ENCODE measurements at regions not wholly inside any gene's neighbourhood (a gene's known extent, or its start where the extent isn't known, plus 50 kb on each side); places are given as distances from the start of the nearest gene placed in this dataset.
"Not testable (repeated sequence)": the region's sequence is repeated elsewhere in the genome, so short reads cannot be mapped to it uniquely, and the experiment has no call there.

DNA sequence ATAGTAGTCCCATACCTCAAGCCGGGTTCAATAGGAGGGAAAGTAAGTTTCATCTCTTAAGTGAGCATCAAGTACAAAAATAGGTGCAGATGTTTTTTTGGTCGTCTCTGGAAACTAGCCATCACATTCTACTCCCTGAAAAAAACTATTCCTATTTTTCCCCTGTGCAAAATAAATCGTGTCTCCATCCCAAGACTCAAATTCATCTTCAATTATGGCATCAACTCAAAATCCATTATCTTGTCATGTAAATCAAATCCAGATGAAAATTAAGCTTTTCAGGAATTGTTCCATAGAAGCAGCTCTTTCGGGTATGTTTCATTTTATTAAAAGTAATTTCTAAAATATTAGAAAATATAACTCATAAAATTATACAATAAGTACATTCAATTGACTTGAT is 1368.4 kb downstream of the GRIK2 start:
- no peak for DNase-seq (ENCODE audit: low spot score)

DNA sequence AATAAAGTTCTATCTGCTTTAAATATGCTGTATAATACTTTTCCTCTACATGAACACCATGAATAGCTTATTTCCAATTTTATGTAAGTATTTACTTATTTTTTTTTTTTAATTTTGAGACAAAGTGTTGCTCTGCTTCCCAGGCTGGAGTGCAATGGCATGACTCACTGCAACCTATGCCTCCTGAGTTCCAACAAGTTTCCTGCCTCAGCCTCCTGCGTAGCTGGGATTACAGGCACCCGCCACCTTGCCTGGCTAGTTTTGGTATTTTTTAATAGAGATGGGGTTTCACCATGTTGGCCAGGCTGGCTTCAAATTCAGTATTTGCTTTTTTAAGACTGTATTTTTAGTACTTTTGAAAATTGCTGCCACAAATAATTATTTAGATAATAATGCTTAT is 1365.9 kb downstream of the GRIK2 start:
- DNase-seq (ENCODE audit: low spot score), result no peak

DNA sequence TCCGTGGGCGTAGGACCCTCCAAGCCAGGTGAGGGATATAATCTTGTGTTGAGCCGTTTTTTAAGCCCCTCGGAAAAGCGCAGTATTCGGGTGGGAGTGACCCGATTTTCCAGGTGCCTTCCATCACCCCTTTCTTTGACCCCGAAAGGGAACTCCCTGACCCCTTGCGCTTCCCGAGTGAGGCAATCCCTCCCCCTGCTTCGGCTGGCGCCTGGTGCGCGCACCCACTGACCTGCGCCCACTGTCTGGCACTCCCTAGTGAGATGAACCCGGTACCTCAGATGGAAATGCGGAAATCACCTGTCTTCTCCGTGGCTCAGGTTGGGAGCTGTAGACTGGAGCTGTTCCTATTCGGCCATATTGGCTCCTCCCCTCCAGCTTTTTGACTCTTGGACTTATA is 1365.0 kb downstream of the GRIK2 start:
- DNase-seq (ENCODE audit: low spot score), result not testable (repeated sequence)

DNA sequence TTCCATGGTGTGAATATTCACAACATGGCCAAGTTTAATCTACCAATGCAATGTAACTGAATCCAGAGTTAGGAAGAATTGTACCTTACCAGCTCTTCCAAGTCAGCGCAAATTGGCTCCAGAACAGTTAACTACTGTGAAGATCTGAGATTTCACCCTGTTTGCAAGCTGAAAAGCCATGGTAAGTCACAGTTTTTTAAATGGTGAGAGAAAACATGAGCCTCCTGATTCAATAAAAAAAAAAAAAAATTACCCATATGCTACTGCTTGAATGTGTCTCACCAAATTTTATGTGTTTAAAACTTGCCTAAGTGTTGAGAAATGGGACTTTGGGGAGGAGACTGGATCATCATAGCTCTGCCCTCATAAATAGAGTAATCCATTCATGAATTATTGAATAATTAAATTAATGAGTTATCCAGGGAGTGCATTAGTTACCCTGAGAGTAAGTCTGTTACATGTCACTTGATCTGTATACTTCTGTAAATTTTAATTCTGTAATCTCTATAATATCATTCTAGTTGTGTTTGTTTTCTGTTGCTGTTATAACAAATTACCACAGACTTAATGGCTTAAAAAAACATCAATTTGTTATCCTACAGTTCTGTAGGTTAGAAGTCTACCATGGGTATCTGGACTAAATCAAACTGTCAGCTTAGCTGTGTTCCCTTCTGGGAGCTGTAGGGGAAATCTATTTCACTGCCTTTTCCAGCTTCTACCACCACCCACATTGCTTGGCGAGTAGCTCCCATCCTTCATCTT is 1355.9 kb downstream of the GRIK2 start:
- DNase-seq (ENCODE audit: low spot score), result no peak

DNA sequence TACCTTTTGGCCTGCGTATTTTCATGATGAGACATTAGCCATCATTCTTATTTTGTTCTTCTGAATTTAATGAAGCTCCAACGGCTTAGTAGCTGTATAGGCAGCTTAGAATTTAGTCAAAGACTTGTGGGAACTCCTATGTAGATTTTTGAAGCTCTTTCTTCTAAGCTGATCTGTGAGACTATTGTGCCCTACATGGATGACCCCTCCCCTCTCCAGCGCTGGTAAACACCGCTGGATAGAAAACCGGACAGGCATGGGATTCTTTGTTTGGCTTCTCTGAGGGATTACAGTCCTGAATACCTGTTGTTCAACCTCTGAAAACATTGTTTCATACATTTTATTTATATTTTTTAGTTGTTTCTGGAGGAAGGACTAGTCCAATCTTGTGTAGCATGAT is 1353.4 kb downstream of the GRIK2 start:
- DNase-seq (ENCODE audit: low spot score), result no peak

- DNase-seq (ENCODE audit: low spot score), result no peak
Measured at GRCh38 chr6:102742754-102743356, 1349.3 kb downstream of the GRIK2 start.

DNA sequence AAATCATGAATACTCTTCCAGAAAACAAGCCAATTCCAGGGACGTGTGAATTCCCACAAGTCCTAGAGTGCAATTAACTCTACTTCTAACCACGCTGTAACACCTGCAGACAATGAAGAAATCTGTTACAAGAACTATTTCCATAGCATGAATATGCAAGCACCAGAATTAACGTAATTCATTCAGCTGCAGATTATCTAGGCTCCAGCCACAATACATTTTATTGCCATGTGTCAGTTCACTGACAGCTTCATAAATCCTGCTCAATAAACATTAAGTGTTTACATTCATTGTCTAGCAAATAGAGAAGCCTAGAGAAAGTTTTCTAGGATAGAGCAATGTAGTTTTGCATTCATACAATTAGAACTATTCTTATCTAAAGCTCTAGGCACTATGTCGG is 1348.5 kb downstream of the GRIK2 start:
- no peak for DNase-seq (ENCODE audit: low spot score)

DNA sequence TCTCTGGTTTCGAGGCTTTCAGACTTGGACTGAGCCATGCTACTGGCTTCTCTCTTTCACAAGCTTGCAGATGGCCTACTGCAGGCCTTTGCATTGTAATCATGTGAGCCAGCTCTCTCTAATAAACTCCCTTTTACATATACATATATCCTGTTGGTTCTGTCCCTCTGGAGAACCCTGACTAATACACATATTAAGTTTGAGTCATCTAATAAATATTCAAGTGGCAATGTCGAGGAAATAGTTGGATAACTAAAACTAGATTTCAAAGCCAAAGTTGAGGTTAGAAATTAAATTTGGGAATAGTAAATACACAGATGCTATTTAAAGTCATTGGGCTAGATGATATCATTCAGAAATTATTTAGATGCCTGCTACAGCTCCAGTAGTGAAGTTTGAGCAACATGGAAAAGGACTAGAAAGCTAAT is 1343.4 kb downstream of the GRIK2 start:
- DNase-seq (ENCODE audit: low spot score), result no peak

DNA sequence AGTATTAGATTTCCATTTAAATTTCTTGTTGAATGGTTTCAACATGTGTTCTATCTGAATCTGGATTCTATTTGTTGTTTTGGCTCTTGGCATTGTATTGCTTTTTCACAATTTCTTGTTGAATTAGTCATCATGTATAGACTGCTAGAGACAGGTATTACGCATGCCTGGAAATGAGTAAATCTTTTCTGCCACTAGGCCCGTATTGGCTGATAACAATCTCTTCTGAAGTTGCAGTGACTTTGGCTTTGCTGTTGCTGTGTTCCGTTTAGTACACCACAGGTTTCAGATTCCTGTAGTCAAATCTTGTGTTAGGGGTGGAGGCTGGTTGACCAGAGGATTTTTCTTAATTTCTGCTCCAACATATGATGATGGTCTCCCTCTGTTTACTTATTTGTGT is 1339.4 kb downstream of the GRIK2 start:
- no peak for DNase-seq (ENCODE audit: low spot score)

DNA sequence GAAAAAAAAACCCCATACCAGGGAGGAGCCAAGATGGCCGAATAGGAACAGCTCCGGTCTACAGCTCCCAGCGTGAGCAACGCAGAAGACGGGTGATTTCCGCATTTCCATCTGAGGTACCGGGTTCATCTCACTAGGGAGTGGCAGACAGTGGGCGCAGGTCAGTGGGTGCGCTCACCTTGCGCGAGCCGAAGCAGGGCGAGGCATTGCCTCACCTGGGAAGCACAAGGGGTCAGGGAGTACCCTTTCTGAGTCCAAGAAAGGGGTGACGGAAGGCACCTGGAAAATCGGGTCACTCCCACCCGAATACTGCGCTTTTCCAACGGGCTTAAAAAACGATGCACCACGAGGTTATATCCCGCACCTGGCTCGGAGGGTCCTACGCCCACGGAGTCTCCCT is 1328.6 kb downstream of the GRIK2 start:
- not testable (repeated sequence) for DNase-seq (ENCODE audit: low spot score)

DNA sequence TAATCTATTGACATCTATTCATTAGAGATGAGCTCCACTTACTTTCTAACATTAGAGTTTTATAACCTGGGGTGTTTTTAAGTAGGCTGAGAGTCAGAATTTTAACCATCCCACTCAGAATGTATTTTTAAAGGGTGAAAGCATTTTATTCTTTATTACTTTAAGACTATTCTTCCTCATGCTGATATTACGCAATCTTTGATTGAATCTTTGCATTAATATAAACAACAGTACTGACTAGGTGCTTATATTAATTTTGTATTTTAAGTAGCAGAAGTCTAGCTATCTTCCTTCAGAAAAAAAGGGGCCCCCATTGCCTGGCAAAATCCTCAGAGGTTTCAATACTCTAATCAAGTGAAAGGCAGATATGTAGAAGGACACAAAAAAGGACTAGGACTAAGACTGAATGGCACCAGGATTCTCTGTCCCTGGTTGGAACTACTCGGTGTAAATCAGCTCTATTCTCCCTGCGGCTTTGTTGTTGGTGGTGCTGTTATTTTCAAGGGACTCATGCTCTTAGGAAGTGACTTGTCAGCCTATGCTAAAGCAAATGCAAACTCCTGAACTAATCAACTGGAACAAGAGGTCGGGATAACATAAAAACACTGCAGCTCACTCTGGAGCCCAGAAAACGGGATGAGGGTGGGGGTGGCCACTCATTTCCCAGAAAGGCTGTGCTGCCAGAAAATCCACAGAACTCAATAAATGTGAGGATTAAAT is 1324.4 kb downstream of the GRIK2 start:
- no peak for DNase-seq (ENCODE audit: low spot score)

DNA sequence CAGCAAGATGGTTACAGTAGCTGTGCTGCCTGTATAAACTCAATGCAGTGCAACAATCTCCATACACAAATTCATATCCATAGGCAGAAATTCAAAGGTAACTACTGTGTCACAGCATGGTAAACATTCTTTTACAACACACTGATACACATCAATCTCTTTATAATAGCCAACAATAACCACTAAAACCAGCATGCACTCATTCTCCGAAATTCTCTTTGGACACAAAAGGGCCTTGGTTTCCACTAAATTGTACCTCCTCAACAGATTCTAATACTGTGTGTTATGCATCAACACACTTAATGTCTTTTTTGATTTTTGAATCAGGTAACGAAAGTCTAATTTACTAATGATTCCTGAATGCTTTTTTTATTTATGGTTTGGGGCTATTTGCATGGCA is 1323.7 kb downstream of the GRIK2 start:
- no peak for DNase-seq (ENCODE audit: low spot score)

DNA sequence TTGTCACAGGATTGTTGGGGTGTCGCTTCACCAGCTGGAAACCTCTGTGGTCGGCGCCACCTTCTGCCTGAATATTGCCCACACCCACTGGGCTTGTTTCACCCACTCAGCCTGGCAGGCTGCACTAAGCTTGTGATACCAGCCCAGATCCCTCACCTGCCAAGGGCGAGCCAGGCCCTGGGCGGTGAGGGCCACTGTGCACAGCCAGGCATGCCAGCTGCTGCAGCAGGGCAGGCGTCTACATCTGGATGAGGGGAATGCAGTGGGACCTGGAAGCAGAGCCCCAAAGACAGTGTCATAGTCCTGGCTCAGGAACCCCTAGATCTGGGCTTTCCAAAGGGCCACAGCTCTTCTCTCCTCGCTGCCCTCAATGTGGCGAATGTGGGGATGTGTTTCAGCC is 1307.5 kb downstream of the GRIK2 start:
- DNase-seq (ENCODE audit: low spot score), result no peak

- no peak for DNase-seq (ENCODE audit: low spot score)
Measured at GRCh38 chr6:102686461-102686860, 1293.0 kb downstream of the GRIK2 start.

DNA sequence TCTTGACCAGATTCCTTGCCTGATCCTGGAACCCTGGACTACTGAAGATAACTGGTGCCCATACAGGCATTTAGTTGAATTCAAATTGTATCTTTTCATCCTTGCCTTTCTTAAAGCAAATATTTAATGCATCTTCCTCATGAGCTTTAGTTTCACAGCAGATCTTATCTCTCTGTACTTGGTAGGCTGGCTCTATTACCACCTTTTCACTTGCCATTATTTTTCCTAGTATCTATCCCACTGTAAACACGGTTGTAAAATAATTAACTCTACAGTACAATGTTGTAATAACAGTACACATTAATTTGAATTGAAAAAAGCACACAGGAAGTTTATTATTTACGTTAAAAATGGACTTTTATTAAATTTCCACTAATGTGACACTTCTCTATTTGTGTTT is 1286.9 kb downstream of the GRIK2 start:
- no peak for DNase-seq (ENCODE audit: low spot score)

GRCh38 chr6:102679865-102680264 is 1286.4 kb downstream of the GRIK2 start:
- no peak for DNase-seq (ENCODE audit: low spot score)

GRCh38 chr6:102677225-102677624 is 1283.7 kb downstream of the GRIK2 start:
- DNase-seq (ENCODE audit: low spot score), result no peak

DNA sequence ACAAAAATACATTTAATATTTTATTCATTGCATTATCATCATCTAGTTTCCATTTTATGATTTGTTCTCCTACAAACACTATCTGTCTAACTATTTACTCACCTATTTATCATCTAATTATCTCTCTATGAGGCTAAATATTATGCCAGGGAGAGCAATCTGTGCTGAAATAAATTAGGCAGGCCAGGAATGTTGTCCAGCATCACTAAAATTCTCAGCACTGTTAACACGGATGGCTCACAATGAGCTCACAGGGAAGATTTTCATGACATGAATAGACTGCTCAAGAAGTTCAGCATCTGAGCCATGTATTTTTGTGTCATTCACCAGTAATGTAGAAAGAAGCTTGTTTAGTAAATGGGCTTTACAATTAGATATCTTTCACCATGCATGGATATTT is 1277.2 kb downstream of the GRIK2 start:
- DNase-seq (ENCODE audit: low spot score), result no peak

- DNase-seq (ENCODE audit: low spot score), result no peak
Measured at GRCh38 chr6:102662851-102663250, 1269.3 kb downstream of the GRIK2 start.

GRCh38 chr6:102660303-102660702 is 1266.8 kb downstream of the GRIK2 start:
- no peak for DNase-seq (ENCODE audit: low spot score)

DNA sequence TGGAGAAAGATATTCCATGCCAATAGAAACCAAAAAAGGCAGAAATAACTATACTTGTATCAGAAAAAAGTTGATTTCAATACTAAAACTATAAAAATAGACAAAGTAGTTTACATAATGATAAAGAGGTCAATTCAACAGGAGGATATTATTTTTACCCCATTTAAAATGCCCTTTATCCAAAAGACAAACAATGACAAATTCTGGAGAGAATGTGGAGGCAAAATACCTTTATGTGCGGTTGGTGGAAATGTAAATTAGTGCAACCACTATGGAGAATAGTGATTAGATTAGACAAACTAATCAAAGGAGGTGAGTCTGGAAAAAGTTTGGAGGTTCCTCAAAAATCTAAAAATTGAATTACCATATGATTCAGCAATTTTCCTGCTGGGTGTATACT is 1262.3 kb downstream of the GRIK2 start:
- DNase-seq (ENCODE audit: low spot score), result no peak

DNA sequence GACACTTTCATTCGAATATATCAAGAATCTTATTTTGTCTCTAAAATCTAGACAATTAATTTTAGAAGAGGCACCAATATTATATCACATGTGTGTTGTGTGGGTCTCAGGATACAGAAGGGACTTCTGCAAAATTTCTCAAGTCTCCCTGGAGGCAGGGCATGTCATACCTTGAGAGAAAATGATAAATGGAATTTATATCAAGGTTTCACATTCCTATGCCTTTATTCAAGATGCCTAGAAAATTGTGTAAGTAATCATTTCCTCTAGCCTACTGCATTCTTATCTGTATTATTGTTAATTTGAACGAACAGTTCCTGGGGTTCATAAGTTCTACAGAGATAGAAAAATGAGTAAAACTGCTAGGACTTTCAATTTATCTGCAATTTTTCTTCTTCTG is 1247.9 kb downstream of the GRIK2 start:
- DNase-seq (ENCODE audit: low spot score), result no peak

DNA sequence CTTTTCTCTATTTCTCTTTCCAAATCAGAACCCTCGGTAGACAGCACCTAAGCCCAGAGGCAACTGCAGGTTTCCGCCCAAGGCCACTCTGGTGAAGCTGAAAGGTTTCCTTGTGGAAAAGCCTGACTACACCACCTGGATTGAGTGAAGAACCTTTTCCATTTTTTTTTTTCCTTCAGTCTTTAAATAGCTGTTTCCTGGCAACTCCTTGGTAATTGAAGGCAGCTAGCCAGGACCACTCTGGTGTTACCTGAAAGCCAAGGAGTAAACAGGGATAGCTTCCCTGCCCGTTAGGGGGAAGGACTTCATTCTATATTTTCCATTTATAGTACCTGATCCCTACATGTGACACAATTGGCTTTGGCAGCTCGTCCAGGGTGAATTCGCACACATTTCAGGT is 1238.4 kb downstream of the GRIK2 start:
- DNase-seq (ENCODE audit: low spot score), result no peak

Measured in globus pallidus (tissue), 1 donor.